ENCODE measurements at regions not wholly inside any gene's neighbourhood (a gene's known extent, or its start where the extent isn't known, plus 50 kb on each side); places are given as distances from the start of the nearest gene placed in this dataset.
A peak's percentile ranks its signal among the peaks of the same experiment; 100 is the strongest.

GRCh38 chr2:58686776-58687175, 445.7 kb upstream of the FANCL start:
- DNase-seq (ENCODE audit: low read depth) = no peak
- no peak overlapping the region for H3K4me3 ChIP-seq (ENCODE audit: control insufficient read depth, low read depth, low read length)
- TF ChIP-seq CTCF (conservative IDR thresholded peaks at IDR 0.05; ENCODE audit: control insufficient read depth, insufficient read depth, low read depth, low read length) = no peak

- no peak overlapping the region for H3K4me3 ChIP-seq (ENCODE audit: control insufficient read depth, low read depth, low read length)
- no peak for TF ChIP-seq CTCF (conservative IDR thresholded peaks at IDR 0.05; ENCODE audit: control insufficient read depth, insufficient read depth, low read depth, low read length)
These were observed 439.7 kb upstream of the FANCL start for GRCh38 chr2:58680755-58681310.

GRCh38 chr2:58677748-58678147, 436.6 kb upstream of the FANCL start:
- H3K4me3 ChIP-seq (ENCODE audit: control insufficient read depth, low read depth, low read length) = no peak overlapping the region
- no peak for DNase-seq (ENCODE audit: low read depth)
- no peak for TF ChIP-seq CTCF (conservative IDR thresholded peaks at IDR 0.05; ENCODE audit: control insufficient read depth, insufficient read depth, low read depth, low read length)

More at GRCh38 chr2:58680755-58681310, 439.7 kb upstream of the FANCL start:
- peak; percentile 15 for DNase-seq (ENCODE audit: low read depth)

GRCh38 chr2:58671675-58672074, 430.6 kb upstream of the FANCL start:
- no peak overlapping the region for H3K4me3 ChIP-seq (ENCODE audit: control insufficient read depth, low read depth, low read length)
- no peak for DNase-seq (ENCODE audit: low read depth)
- no peak for TF ChIP-seq CTCF (conservative IDR thresholded peaks at IDR 0.05; ENCODE audit: control insufficient read depth, insufficient read depth, low read depth, low read length)

GRCh38 chr2:58669998-58670397, 428.9 kb upstream of the FANCL start:
- no peak overlapping the region for H3K4me3 ChIP-seq (ENCODE audit: control insufficient read depth, low read depth, low read length)
- TF ChIP-seq CTCF (conservative IDR thresholded peaks at IDR 0.05; ENCODE audit: control insufficient read depth, insufficient read depth, low read depth, low read length) = no peak
- DNase-seq (ENCODE audit: low read depth) = no peak

GRCh38 chr2:58667137-58667774, 426.1 kb upstream of the FANCL start:
- DNase-seq (ENCODE audit: low read depth) = peak; percentile 5
- H3K4me3 ChIP-seq (ENCODE audit: control insufficient read depth, low read depth, low read length) = no peak overlapping the region
- TF ChIP-seq CTCF (conservative IDR thresholded peaks at IDR 0.05; ENCODE audit: control insufficient read depth, insufficient read depth, low read depth, low read length) = no peak
